Dermis microvascular lymphatic vessel endothelial cell (primary cell): ENCODE measurements at regions not wholly inside any gene's neighbourhood (a gene's known extent, or its start where the extent isn't known, plus 50 kb on each side); places are given as distances from the start of the nearest gene placed in this dataset.

Experiments
- DNase-seq, 2 donors: peaks; one replicate each; pipeline versions ENCODE4 v3.0.0 to v3.0.0-alpha.2; 2010; ENCODE audit warnings: low read depth in 2 of 2

DNA sequence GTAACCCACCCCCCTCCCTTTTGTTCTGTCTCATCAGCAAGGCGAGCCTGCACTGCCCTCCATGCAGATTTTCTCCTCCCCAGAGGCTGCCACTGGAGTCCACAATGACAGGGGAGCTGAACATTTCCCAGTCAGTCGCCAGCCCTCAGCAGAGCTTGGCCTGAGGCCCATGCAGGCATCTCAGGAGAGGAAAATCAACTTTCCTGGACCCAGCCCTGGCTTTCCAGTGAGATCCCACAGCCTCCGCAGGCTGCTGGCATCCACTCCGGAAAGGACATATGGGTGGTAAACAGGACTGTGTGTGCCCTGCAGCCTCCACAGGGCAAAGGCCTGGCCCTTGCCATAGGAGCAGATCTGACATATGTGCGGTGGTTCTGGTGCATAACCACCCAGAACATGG lies 253.8 kb downstream of the TNS1 start:
- no peak for DNase-seq

DNA sequence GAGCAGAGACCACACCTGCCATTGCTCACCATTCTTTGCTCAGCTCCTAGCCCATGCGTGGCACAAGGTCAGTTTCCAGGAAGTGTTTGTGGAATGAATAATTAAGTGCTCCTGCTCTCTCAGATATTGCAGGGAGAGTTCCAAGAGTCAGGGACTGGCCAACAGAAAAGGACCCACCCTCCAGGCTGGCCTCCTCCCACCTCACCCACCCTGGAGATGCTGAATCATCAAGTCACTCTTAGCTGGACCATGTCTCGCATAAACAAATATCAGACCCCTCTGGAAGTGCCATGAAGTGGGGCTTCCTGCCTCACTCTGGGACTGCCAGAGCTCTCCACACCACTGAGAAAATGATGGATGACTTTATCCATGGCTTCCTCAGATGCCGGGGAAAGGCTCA lies 256.0 kb downstream of the TNS1 start:
- no peak for DNase-seq

GRCh38 chr2:217743966-217744761 lies 258.6 kb downstream of the TNS1 start:
- no peak for DNase-seq

DNA sequence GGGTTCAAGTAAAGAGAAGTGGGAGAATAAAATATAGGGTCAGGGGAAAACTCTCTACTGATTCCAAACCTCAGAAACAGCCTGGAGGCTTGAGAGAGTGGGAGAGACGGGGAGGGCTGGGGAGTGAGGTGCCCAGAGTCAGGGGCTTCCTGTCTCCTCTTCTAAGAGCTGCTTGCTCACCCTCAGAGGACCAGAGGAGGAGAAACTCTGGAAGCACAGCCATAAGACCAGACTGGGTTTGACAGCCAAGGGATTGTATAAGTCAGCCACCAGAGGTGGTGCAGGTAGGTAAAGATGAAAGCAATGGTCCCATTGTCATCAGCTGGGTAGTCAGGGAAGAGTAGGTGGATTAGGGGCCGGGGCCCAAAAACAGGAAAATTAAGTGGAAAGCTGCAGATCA lies 259.4 kb downstream of the TNS1 start:
- no peak for DNase-seq

GRCh38 chr2:217742841-217743240 lies 260.0 kb downstream of the TNS1 start:
- no peak for DNase-seq

DNA sequence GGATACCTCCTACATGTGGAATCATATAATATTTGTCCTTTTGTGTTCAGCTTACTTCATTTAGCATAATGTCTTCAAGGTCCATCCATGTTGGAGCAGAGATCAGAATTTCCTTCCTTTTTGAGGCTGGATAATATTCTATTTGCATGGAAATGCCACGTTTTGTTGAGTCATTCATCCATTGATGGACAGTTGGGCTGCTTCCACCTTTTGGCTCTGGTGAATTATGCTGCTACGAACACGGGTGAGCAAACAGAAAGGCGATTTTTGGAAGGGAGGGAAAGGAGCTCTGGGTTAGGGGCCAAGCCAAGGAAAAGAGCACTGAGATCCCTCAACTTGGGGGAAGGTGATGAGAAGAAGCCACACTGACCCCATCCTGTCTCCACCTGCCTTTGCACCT lies 260.5 kb downstream of the TNS1 start:
- DNase-seq, result no peak

- DNase-seq, result no peak
These were observed 261.3 kb downstream of the TNS1 start for GRCh38 chr2:217741381-217741955.

- DNase-seq, result no peak
These were observed 262.0 kb downstream of the TNS1 start for GRCh38 chr2:217740756-217741155.

- no peak for DNase-seq
These were observed 262.6 kb downstream of the TNS1 start for GRCh38 chr2:217740178-217740577.

DNA sequence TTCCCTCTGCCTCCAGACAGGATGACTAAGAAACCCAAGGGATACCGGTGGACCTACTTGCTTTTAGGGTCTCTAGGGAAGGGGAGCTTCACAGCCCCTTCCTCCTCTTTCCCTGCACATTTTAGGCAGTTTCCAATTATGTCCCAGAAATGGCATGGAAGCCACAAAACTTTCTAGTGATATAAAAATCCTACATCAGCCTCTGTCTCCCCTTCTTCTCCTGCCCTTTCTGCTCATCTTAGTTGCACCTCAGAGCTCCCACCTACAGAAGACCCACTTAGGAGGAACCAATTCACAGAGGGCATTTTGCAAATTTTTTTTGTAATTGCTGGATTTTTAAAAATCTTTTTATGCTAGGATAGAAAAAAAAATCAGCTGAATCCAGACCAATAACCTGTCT lies 263.1 kb downstream of the TNS1 start:
- DNase-seq, result no peak

GRCh38 chr2:217738061-217738460 lies 264.7 kb downstream of the TNS1 start:
- DNase-seq, result no peak

DNA sequence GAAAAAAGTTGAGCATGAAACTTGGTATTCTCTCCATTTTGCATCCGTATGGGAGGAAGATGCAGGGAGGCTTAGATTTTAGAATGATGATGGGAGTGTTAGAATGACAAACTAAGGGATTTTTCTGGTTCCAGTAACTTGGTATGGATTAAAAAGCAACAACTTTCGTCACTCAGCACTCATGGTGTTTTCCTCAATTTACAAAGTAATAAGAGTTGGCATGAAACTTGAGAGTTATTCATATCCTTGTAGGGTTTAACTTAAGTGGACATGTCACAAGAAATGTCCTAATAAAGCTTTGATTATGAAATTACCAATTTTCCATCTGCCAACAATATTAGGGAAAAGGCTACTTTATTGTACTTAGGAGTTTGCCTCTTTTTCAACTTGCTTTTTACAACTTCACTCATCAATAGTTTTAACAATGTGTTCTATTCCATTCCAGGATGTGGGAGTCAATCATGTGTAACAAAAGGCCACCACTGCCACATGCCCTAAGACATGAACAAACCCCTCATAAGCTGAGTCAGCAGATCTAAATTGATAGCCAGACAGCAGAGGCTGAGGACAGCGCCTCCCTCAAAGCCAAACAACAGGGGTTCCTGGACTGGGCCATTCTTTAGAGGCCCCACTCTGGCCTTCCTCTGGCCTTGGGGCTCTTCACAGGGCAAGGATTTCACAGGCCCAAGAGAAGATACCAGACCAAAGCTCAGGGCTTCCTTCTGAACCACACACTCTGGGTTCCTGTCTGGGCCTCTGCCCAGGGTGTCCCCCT lies 265.8 kb downstream of the TNS1 start:
- no peak for DNase-seq

GRCh38 chr2:217735899-217736298 lies 266.9 kb downstream of the TNS1 start:
- DNase-seq, result no peak

- DNase-seq, result no peak
These were observed 267.8 kb downstream of the TNS1 start for GRCh38 chr2:217735034-217735433.

- DNase-seq, result no peak
These were observed 269.3 kb downstream of the TNS1 start for GRCh38 chr2:217733461-217733860.

DNA sequence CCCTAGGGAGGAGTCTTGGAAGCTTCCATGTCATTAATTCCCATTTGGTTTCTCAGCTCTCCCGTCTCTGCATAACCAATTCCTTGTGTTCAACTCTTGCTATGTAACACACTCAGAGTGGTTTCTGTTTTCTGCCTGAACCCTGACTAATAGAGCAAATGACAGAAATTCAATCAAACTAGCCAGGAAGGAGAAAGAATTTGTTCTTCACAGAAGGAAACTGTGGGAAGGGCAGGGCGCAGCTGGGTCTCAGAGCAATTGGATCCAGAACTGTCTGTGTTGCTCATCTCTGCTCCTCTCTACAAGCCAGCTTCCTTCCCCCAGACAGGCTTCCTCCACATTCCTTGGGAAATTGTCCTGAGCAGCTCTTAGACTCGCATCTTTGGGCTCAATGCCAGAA lies 269.8 kb downstream of the TNS1 start:
- DNase-seq, result no peak

- DNase-seq, result no peak
These were observed 271.0 kb downstream of the TNS1 start for GRCh38 chr2:217731805-217732204.

DNA sequence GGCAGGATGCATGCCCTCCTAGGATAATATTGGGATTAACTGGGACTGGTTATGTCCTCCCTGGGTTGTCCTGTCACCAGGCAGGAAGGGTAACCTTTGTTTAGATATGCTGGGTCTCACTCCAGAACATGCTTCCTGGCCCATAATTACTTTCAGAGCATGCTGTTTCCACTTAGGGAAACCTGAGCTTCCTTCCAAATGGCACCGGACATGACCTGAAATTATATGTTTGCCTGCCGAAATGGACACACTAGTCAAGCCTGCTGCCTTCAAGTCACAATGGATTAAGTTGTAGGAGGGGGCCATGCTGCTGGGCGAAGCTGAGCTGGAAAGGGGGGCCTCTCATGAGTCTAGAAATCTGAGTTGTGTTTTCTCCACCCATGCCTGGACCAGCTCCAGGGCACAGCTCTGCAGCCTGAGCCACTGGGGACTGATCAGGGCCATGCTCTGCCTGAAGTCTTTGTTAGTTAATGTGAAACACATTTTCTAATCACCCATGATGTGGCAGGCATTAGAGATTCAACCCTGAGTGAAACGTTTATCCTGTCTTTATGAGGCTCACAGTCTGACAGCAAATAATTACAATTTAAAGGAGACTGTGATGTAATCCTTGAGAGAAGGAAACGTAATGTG lies 273.3 kb downstream of the TNS1 start:
- no peak for DNase-seq

DNA sequence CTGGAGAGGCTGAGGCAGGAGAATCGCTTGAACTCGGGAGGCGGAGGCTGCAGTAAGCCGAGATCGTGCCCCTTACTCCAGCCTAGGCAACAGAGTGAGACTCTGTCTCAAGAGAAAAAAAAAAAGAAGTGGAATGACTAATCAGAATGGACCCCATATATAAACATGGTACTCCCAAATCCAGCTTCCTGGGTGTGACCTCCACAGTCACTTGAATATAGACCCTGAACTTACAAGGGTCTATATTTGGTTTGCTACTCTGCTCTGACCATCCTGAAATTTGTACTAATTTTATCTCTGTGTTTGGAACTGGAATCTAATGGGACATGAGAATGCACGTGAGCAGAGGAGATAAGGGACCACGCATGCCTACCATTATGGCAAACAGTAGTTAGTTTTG lies 275.0 kb downstream of the TNS1 start:
- DNase-seq, result no peak

DNA sequence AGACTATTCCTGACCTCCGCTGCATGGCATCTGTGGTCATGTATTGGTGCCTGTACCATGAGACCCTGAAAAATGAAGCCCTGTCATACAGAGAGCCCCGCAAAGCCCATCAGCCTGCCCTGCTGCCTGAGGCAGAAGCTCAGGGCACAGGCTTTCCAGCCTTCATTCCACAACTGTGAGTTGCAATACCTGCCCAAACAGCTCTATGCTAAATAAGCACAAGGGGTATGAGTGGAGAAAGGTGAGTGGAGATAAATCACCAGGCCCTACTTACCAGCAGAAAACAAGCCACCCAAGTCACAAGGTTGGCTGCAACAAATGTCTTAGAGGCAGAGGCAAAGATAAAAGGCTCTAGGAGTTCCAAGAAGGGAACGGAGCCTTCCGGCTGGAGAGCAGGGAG lies 277.4 kb downstream of the TNS1 start:
- no peak for DNase-seq

DNA sequence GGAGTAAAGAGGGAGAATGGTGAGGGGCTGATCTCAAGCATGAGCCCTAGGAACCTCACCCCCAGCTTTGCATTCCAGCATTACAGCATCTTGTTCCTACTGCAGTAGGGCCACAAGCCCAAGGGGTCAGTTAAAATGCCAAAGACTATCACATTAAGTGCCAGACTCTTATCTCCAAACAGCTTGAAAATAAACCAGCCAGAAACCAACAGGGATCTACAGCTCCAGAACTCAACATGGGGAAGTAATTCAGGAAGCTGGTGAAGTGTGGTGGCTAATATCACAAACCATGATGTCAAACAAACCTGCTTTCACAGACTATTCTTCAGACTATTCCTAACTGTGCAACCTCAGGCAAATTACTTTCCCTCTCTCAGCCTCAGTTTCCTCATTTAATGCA lies 278.3 kb downstream of the TNS1 start:
- no peak for DNase-seq

DNA sequence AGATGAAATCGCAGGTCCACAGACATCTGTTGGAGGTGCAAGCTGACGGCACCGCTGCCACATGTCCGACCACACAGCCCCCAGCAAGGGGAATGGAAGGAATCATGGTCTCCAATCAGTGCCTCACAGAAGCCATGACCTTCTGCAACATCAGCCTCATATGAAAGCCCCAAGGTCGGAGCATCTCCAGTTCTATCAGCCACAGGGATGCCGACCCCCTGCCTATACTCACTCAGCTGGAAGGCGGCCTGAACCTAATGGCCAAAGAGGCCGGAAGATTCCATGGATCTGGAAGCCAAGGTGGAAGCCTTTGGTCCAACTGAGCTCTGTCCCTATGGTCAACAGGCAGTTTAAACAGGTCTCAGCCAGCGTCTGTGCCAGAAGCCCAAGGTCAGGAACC lies 278.8 kb downstream of the TNS1 start:
- DNase-seq, result no peak
